HEK293 (cell line): ENCODE measurements at regions not wholly inside any gene's neighbourhood (a gene's known extent, or its start where the extent isn't known, plus 50 kb on each side); places are given as distances from the start of the nearest gene placed in this dataset.
"Not testable (repeated sequence)": the region's sequence is repeated elsewhere in the genome, so short reads cannot be mapped to it uniquely, and the experiment has no call there.

Experiments used
- IKZF3 ChIP-seq: fragments of 450-650 bp; IDR thresholded peaks from 2 replicates; pipeline ENCODE4 v1.5.0; 2018; ENCODE audit warnings: missing biosample characterization, mild to moderate bottlenecking, missing genetic modification characterization, moderate library complexity
- MEIS1 ChIP-seq: sonication (generic); formaldehyde crosslinking; IDR thresholded peaks from 2 replicates; pipeline ENCODE4 v1.8.1; 2022; ENCODE audit warnings: missing genetic modification reagents, mild to moderate bottlenecking, borderline replicate concordance
- SP2 ChIP-seq: fragments of 450-650 bp; formaldehyde crosslinking; IDR thresholded peaks from 2 replicates; pipeline ENCODE4 v1.5.1; 2016; ENCODE audit warnings: missing biosample characterization, missing genetic modification characterization
- WT1 ChIP-seq: fragments of 450-650 bp; formaldehyde crosslinking; IDR thresholded peaks from 2 replicates; pipeline ENCODE4 v1.5.1; 2016; ENCODE audit warnings: missing biosample characterization, missing genetic modification characterization
- ZNF138 ChIP-seq: fragments of 450-650 bp; formaldehyde crosslinking; IDR thresholded peaks from 2 replicates; pipeline ENCODE4 v1.5.1; 2016; ENCODE audit warnings: missing biosample characterization, missing genetic modification characterization, borderline replicate concordance
- ZNF324 ChIP-seq: fragments of 450-650 bp; formaldehyde crosslinking; IDR thresholded peaks from 2 replicates; pipeline ENCODE4 v1.5.1; 2016; ENCODE audit warnings: missing biosample characterization, missing genetic modification characterization
- TF ChIP-seq, protein P1 (sequence below): fragments of 450-650 bp; formaldehyde crosslinking; IDR thresholded peaks from 2 replicates; pipeline ENCODE4 v1.5.1; 2016; ENCODE audit warnings: missing biosample characterization, missing genetic modification characterization
- TF ChIP-seq, protein P2 (sequence below): fragments of 450-650 bp; formaldehyde crosslinking; IDR thresholded peaks from 2 replicates; pipeline ENCODE4 v1.5.1; 2016; ENCODE audit warnings: missing biosample characterization, missing genetic modification characterization
- TF ChIP-seq, protein P3 (sequence below): fragments of 450-650 bp; formaldehyde crosslinking; IDR thresholded peaks from 2 replicates; pipeline ENCODE4 v1.5.1; 2016; ENCODE audit warnings: missing biosample characterization, missing genetic modification characterization
- TF ChIP-seq, protein P4 (sequence below): fragments of 450-650 bp; formaldehyde crosslinking; IDR thresholded peaks from 2 replicates; pipeline ENCODE4 v1.5.1; 2016; ENCODE audit warnings: missing biosample characterization, missing genetic modification characterization
- TF ChIP-seq, protein P5 (sequence below): fragments of 450-650 bp; formaldehyde crosslinking; IDR thresholded peaks from 2 replicates; pipeline ENCODE4 v1.5.1; 2016; ENCODE audit warnings: missing biosample characterization, missing genetic modification characterization
- TF ChIP-seq, protein P6 (sequence below): fragments of 450-650 bp; formaldehyde crosslinking; IDR thresholded peaks from 2 replicates; pipeline ENCODE4 v1.5.1; 2016; ENCODE audit warnings: missing biosample characterization, missing genetic modification characterization

DNA sequence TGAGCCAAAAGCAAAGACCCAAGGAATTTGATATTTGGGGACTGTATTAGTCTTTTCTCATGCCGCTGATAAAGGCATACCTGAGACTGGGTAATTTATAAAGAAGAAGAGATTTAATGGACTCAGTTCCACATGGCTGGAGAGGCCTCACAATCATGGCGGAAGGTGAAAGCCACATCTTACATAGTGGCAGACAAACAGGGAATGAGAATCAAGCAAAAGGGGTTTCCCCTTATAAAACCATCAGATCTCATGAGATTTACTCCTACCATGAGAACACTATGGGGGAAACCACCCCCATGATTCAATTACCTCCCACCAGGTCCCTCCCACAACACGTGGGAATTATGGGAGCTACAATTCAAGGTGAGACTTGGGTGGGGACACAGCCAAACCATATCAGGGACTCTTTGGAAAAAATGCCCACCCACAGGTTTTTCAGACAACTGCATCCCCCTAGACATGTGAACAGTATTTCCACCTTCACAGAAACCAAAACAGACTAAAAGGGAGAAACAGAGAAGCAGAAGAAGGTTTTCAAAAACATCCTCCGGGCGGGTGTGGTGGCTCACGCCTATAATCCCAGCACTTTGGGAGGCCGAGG is 482.1 kb upstream of the PROK2 start:
- TF ChIP-seq IKZF3; ZNF138 (tag by site-specific recombination); ZNF324 (tag by site-specific recombination); MEIS1 (CRISPR knock-in tag); SP2; WT1 (tag by site-specific recombination): not testable (repeated sequence)
- TF ChIP-seq, protein P1, sequence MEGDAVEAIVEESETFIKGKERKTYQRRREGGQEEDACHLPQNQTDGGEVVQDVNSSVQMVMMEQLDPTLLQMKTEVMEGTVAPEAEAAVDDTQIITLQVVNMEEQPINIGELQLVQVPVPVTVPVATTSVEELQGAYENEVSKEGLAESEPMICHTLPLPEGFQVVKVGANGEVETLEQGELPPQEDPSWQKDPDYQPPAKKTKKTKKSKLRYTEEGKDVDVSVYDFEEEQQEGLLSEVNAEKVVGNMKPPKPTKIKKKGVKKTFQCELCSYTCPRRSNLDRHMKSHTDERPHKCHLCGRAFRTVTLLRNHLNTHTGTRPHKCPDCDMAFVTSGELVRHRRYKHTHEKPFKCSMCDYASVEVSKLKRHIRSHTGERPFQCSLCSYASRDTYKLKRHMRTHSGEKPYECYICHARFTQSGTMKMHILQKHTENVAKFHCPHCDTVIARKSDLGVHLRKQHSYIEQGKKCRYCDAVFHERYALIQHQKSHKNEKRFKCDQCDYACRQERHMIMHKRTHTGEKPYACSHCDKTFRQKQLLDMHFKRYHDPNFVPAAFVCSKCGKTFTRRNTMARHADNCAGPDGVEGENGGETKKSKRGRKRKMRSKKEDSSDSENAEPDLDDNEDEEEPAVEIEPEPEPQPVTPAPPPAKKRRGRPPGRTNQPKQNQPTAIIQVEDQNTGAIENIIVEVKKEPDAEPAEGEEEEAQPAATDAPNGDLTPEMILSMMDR (tag by site-specific recombination): not testable (repeated sequence)
- TF ChIP-seq, protein P2, sequence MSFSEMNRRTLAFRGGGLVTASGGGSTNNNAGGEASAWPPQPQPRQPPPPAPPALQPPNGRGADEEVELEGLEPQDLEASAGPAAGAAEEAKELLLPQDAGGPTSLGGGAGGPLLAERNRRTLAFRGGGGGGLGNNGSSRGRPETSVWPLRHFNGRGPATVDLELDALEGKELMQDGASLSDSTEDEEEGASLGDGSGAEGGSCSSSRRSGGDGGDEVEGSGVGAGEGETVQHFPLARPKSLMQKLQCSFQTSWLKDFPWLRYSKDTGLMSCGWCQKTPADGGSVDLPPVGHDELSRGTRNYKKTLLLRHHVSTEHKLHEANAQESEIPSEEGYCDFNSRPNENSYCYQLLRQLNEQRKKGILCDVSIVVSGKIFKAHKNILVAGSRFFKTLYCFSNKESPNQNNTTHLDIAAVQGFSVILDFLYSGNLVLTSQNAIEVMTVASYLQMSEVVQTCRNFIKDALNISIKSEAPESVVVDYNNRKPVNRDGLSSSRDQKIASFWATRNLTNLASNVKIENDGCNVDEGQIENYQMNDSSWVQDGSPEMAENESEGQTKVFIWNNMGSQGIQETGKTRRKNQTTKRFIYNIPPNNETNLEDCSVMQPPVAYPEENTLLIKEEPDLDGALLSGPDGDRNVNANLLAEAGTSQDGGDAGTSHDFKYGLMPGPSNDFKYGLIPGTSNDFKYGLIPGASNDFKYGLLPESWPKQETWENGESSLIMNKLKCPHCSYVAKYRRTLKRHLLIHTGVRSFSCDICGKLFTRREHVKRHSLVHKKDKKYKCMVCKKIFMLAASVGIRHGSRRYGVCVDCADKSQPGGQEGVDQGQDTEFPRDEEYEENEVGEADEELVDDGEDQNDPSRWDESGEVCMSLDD: not testable (repeated sequence)
- TF ChIP-seq, protein P3, sequence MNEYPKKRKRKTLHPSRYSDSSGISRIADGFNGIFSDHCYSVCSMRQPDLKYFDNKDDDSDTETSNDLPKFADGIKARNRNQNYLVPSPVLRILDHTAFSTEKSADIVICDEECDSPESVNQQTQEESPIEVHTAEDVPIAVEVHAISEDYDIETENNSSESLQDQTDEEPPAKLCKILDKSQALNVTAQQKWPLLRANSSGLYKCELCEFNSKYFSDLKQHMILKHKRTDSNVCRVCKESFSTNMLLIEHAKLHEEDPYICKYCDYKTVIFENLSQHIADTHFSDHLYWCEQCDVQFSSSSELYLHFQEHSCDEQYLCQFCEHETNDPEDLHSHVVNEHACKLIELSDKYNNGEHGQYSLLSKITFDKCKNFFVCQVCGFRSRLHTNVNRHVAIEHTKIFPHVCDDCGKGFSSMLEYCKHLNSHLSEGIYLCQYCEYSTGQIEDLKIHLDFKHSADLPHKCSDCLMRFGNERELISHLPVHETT (tag by site-specific recombination): not testable (repeated sequence)
- TF ChIP-seq, protein P4, sequence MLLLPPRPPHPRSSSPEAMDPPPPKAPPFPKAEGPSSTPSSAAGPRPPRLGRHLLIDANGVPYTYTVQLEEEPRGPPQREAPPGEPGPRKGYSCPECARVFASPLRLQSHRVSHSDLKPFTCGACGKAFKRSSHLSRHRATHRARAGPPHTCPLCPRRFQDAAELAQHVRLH (tag by site-specific recombination): not testable (repeated sequence)
- TF ChIP-seq, protein P5, sequence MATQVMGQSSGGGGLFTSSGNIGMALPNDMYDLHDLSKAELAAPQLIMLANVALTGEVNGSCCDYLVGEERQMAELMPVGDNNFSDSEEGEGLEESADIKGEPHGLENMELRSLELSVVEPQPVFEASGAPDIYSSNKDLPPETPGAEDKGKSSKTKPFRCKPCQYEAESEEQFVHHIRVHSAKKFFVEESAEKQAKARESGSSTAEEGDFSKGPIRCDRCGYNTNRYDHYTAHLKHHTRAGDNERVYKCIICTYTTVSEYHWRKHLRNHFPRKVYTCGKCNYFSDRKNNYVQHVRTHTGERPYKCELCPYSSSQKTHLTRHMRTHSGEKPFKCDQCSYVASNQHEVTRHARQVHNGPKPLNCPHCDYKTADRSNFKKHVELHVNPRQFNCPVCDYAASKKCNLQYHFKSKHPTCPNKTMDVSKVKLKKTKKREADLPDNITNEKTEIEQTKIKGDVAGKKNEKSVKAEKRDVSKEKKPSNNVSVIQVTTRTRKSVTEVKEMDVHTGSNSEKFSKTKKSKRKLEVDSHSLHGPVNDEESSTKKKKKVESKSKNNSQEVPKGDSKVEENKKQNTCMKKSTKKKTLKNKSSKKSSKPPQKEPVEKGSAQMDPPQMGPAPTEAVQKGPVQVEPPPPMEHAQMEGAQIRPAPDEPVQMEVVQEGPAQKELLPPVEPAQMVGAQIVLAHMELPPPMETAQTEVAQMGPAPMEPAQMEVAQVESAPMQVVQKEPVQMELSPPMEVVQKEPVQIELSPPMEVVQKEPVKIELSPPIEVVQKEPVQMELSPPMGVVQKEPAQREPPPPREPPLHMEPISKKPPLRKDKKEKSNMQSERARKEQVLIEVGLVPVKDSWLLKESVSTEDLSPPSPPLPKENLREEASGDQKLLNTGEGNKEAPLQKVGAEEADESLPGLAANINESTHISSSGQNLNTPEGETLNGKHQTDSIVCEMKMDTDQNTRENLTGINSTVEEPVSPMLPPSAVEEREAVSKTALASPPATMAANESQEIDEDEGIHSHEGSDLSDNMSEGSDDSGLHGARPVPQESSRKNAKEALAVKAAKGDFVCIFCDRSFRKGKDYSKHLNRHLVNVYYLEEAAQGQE (tag by site-specific recombination): not testable (repeated sequence)
- TF ChIP-seq, protein P6, sequence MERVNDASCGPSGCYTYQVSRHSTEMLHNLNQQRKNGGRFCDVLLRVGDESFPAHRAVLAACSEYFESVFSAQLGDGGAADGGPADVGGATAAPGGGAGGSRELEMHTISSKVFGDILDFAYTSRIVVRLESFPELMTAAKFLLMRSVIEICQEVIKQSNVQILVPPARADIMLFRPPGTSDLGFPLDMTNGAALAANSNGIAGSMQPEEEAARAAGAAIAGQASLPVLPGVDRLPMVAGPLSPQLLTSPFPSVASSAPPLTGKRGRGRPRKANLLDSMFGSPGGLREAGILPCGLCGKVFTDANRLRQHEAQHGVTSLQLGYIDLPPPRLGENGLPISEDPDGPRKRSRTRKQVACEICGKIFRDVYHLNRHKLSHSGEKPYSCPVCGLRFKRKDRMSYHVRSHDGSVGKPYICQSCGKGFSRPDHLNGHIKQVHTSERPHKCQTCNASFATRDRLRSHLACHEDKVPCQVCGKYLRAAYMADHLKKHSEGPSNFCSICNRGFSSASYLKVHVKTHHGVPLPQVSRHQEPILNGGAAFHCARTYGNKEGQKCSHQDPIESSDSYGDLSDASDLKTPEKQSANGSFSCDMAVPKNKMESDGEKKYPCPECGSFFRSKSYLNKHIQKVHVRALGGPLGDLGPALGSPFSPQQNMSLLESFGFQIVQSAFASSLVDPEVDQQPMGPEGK (tag by site-specific recombination): not testable (repeated sequence)
